ENCODE measurements at regions not wholly inside any gene's neighbourhood (a gene's known extent, or its start where the extent isn't known, plus 50 kb on each side); places are given as distances from the start of the nearest gene placed in this dataset.

GRCh38 chr1:195748969-195749368 lies 859.3 kb downstream of the KCNT2 start:
- no peak for TF ChIP-seq JUND (IDR thresholded peaks at IDR 0.05)
- TF ChIP-seq EZH2phosphoT487 (IDR thresholded peaks at IDR 0.05; ENCODE audit: borderline replicate concordance), result no peak
- no peak for TF ChIP-seq POLR2A (IDR thresholded peaks at IDR 0.05; ENCODE audit: borderline replicate concordance, extremely low read depth, insufficient read depth, insufficient read length)
- no peak for TF ChIP-seq CTCF (IDR thresholded peaks at IDR 0.05 in 2 of 3, conservative IDR thresholded peaks at IDR 0.05 in 1 of 3; ENCODE audit: borderline replicate concordance in 1 of 3, insufficient read depth in 1 of 3, low read depth in 2 of 3, low read length in 2 of 3)
- no peak for TF ChIP-seq TCF7L2 (IDR thresholded peaks at IDR 0.05; ENCODE audit: borderline replicate concordance, extremely low read depth, insufficient read depth, insufficient read length)
- TF ChIP-seq, protein P1, sequence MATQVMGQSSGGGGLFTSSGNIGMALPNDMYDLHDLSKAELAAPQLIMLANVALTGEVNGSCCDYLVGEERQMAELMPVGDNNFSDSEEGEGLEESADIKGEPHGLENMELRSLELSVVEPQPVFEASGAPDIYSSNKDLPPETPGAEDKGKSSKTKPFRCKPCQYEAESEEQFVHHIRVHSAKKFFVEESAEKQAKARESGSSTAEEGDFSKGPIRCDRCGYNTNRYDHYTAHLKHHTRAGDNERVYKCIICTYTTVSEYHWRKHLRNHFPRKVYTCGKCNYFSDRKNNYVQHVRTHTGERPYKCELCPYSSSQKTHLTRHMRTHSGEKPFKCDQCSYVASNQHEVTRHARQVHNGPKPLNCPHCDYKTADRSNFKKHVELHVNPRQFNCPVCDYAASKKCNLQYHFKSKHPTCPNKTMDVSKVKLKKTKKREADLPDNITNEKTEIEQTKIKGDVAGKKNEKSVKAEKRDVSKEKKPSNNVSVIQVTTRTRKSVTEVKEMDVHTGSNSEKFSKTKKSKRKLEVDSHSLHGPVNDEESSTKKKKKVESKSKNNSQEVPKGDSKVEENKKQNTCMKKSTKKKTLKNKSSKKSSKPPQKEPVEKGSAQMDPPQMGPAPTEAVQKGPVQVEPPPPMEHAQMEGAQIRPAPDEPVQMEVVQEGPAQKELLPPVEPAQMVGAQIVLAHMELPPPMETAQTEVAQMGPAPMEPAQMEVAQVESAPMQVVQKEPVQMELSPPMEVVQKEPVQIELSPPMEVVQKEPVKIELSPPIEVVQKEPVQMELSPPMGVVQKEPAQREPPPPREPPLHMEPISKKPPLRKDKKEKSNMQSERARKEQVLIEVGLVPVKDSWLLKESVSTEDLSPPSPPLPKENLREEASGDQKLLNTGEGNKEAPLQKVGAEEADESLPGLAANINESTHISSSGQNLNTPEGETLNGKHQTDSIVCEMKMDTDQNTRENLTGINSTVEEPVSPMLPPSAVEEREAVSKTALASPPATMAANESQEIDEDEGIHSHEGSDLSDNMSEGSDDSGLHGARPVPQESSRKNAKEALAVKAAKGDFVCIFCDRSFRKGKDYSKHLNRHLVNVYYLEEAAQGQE (IDR thresholded peaks at IDR 0.05; ENCODE audit: low read depth), result no peak
- no peak for TF ChIP-seq CEBPB (IDR thresholded peaks at IDR 0.05; ENCODE audit: low read depth)
- TF ChIP-seq EGR1 (IDR thresholded peaks at IDR 0.05; ENCODE audit: low read depth), result no peak
- no peak for TF ChIP-seq POLR2AphosphoS5 (IDR thresholded peaks at IDR 0.05; ENCODE audit: low read depth, low read length)
- no peak for TF ChIP-seq EZH2 (IDR thresholded peaks at IDR 0.05)
- TF ChIP-seq ZNF274 (IDR thresholded peaks at IDR 0.05; ENCODE audit: low read depth, low read length), result no peak
- TF ChIP-seq, protein P2, sequence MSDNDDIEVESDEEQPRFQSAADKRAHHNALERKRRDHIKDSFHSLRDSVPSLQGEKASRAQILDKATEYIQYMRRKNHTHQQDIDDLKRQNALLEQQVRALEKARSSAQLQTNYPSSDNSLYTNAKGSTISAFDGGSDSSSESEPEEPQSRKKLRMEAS (IDR thresholded peaks at IDR 0.05), result no peak
- TF ChIP-seq, protein P3, sequence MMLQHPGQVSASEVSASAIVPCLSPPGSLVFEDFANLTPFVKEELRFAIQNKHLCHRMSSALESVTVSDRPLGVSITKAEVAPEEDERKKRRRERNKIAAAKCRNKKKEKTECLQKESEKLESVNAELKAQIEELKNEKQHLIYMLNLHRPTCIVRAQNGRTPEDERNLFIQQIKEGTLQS (IDR thresholded peaks at IDR 0.05), result no peak

All from HCT116 (cell line).